ENCODE measurements at regions not wholly inside any gene's neighbourhood (a gene's known extent, or its start where the extent isn't known, plus 50 kb on each side); places are given as distances from the start of the nearest gene placed in this dataset.

DNA sequence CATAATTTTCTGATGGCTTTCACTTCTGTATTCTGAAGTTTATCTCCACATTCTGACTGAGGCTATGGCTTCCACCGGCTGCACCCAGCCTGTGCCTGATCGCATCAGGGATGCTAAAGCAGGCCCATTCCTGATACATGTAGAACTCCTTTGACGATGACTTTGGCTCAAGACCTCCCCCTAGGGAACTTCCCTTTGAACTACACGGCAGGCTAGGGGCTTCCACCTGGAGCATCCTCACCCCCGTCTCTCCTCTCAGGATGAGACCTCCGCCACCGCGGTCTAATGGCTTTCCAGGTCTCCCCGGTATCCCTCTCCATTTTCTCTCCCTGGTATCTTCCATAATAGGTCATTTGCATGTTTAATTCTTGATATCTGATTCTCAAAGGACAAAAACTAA, 214.9 kb upstream of the CHST9 start:
- ChIA-PET CTCF (no interaction called here), RAD21 (ENCODE audit: low non-redundant PET in 1 of 2, low total read pairs in 2 of 2, uncharacterized antibody in 2 of 2, unreplicated experiment in 2 of 2) (no interaction called here), POLR2A (no interaction called here)
- TF ChIP-seq YY1 (IDR thresholded peaks at IDR 0.05; ENCODE audit: extremely low read depth, insufficient replicate concordance, low read depth, low read length) (no peak), POLR2AphosphoS5 (IDR thresholded peaks at IDR 0.05; ENCODE audit: low read depth, low read length) (no peak), CBX3 (IDR thresholded peaks at IDR 0.05; ENCODE audit: low read depth) (no peak), SP1 (IDR thresholded peaks at IDR 0.05; ENCODE audit: low read depth) (no peak), SIN3A (IDR thresholded peaks at IDR 0.05; ENCODE audit: low read depth) (no peak), CTCF (IDR thresholded peaks at IDR 0.05 in 2 of 3, conservative IDR thresholded peaks at IDR 0.05 in 1 of 3; ENCODE audit: borderline replicate concordance in 1 of 3, insufficient read depth in 1 of 3, low read depth in 2 of 3, low read length in 2 of 3) (no peak; a peak in 1 of 6 replicates), FOSL1 (IDR thresholded peaks at IDR 0.05; ENCODE audit: low read depth) (no peak)
- TF ChIP-seq, protein P1, sequence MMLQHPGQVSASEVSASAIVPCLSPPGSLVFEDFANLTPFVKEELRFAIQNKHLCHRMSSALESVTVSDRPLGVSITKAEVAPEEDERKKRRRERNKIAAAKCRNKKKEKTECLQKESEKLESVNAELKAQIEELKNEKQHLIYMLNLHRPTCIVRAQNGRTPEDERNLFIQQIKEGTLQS (IDR thresholded peaks at IDR 0.05) = no peak
- Histone ChIP-seq H3K9me2 (ENCODE audit: insufficient read depth) (no peaks in the 10 kb centered on the region), H4K20me1 (ENCODE audit: insufficient read depth) (no peaks in the 10 kb centered on the region), H3K4me1 (ENCODE audit: control insufficient read depth in 1 of 2, insufficient read depth in 2 of 2, low read length in 2 of 2) (no peaks in the 10 kb centered on the region), H3K9ac (ENCODE audit: low read length) (no peak overlapping the region), H2AFZ (ENCODE audit: low read depth, low read length, poor library complexity, severe bottlenecking) (no peak overlapping the region), H3K27me3 (ENCODE audit: insufficient read depth, low read length) (no peaks in the 10 kb centered on the region), H3K36me3 (ENCODE audit: control insufficient read depth in 1 of 2, insufficient read depth in 2 of 2, low read length in 2 of 2) (no peaks in the 10 kb centered on the region), H3K4me2 (ENCODE audit: low read length) (no peak overlapping the region), H3K4me3 (replicated peaks in 1 of 2; ENCODE audit: low read depth in 1 of 2, low read length in 2 of 2) (no peak overlapping the region), H3K9me3 (ENCODE audit: control insufficient read depth in 1 of 2, insufficient read depth in 1 of 2, low read depth in 1 of 2, low read length in 2 of 2) (no peaks in the 10 kb centered on the region), H3K27ac (ENCODE audit: low read depth, low read length) (no peak overlapping the region), H3K79me2 (ENCODE audit: insufficient read depth, low read length) (no peaks in the 10 kb centered on the region)
- intact Hi-C loops (cut with micrococcal nuclease) = loop anchor here (10.0 kb wide), 1 partner anchor 65 kb away; no protein-coding TSS in a partner anchor
- DNase-seq (ENCODE audit: low read depth, low spot score) = no peak
- ATAC-seq = no peak
- no TSS peak for BruUV-seq (replicated peaks)

DNA sequence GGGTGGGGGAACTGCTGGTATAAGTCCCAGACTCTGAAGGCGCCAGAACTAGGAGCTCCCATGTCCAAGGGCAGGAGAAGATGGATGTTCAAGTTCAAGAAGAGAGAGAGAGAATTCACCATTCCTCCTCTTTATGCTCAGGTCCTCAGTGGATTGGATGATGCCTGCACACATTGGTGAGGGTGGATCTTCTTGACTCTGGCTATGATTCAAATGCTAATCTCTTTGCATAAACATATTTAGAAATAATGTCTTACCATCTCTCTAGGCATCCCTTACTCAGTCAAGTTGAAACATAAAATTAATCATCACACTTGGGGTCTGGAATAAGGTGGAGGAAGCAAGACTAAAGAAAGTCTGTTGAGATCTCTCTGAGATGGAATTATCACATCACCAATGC, 210.6 kb upstream of the CHST9 start:
- no peak for ATAC-seq
- H3K36me3 ChIP-seq (ENCODE audit: control insufficient read depth in 1 of 2, insufficient read depth in 2 of 2, low read length in 2 of 2) = no peaks in the 10 kb centered on the region
- no peaks in the 10 kb centered on the region for H4K20me1 ChIP-seq (ENCODE audit: insufficient read depth)
- RAD21 ChIA-PET (ENCODE audit: low non-redundant PET in 1 of 2, low total read pairs in 2 of 2, uncharacterized antibody in 2 of 2, unreplicated experiment in 2 of 2) = no interaction called here
- H3K4me3 ChIP-seq (replicated peaks in 1 of 2; ENCODE audit: low read depth in 1 of 2, low read length in 2 of 2) = no peak overlapping the region
- H3K9me3 ChIP-seq (ENCODE audit: control insufficient read depth in 1 of 2, insufficient read depth in 1 of 2, low read depth in 1 of 2, low read length in 2 of 2) = no peaks in the 10 kb centered on the region
- no peak overlapping the region for H3K9ac ChIP-seq (ENCODE audit: low read length)
- H3K9me2 ChIP-seq (ENCODE audit: insufficient read depth) = no peaks in the 10 kb centered on the region
- CTCF ChIA-PET = no interaction called here
- H3K4me2 ChIP-seq (ENCODE audit: low read length) = no peak overlapping the region
- no peak overlapping the region for H2AFZ ChIP-seq (ENCODE audit: low read depth, low read length, poor library complexity, severe bottlenecking)
- H3K79me2 ChIP-seq (ENCODE audit: insufficient read depth, low read length) = no peaks in the 10 kb centered on the region
- no peak overlapping the region for H3K27ac ChIP-seq (ENCODE audit: low read depth, low read length)
- intact Hi-C loops (cut with micrococcal nuclease) = no loop called here
- no peaks in the 10 kb centered on the region for H3K27me3 ChIP-seq (ENCODE audit: insufficient read depth, low read length)
- TF ChIP-seq JUND (IDR thresholded peaks at IDR 0.05) (no peak), ZFX (IDR thresholded peaks at IDR 0.05) (no peak)
- POLR2A ChIA-PET = no interaction called here
- DNase-seq (ENCODE audit: low read depth, low spot score) = no peak
- no peaks in the 10 kb centered on the region for H3K4me1 ChIP-seq (ENCODE audit: control insufficient read depth in 1 of 2, insufficient read depth in 2 of 2, low read length in 2 of 2)
- BruUV-seq (replicated peaks) = no TSS peak

All from HCT116 (cell line).